ENCODE measurements at regions not wholly inside any gene's neighbourhood (a gene's known extent, or its start where the extent isn't known, plus 50 kb on each side); places are given as distances from the start of the nearest gene placed in this dataset.

- Histone ChIP-seq H2AFZ (ENCODE audit: low read length) (no peak overlapping the region), H3K36me3 (ENCODE audit: insufficient read depth, low read length) (no peaks in the 10 kb centered on the region), H4K20me1 (ENCODE audit: insufficient read depth, low read length) (no peaks in the 10 kb centered on the region), H3K27me3 (ENCODE audit: insufficient read depth, low read length) (no peaks in the 10 kb centered on the region), H3K9me3 (ENCODE audit: low read depth, low read length) (no peaks in the 10 kb centered on the region), H3K4me1 (ENCODE audit: insufficient read depth, low read length) (peaks cover 22% of the 10 kb centered on the region), H3K4me2 (ENCODE audit: insufficient read depth, low read length) (no peak overlapping the region), H3K27ac (ENCODE audit: low read depth, low read length) (no peak overlapping the region), H3K4me3 (ENCODE audit: insufficient read depth, low read length) (no peak overlapping the region), H3K79me2 (ENCODE audit: insufficient read depth, low read length) (no peaks in the 10 kb centered on the region)
- DNase-seq (ENCODE audit: insufficient read length, low spot score, missing footprints): no peak
- TF ChIP-seq CTCF (IDR thresholded peaks at IDR 0.05; ENCODE audit: extremely low read depth, low read depth, low read length): no peak
Observed at GRCh38 chr1:244212219-244212618, 161.1 kb downstream of the ZBTB18 start.

- Histone ChIP-seq H3K4me2 (ENCODE audit: insufficient read depth, low read length) (no peak overlapping the region), H2AFZ (ENCODE audit: low read length) (no peak overlapping the region), H3K4me1 (ENCODE audit: insufficient read depth, low read length) (peaks cover 22% of the 10 kb centered on the region), H4K20me1 (ENCODE audit: insufficient read depth, low read length) (no peaks in the 10 kb centered on the region), H3K27me3 (ENCODE audit: insufficient read depth, low read length) (no peaks in the 10 kb centered on the region), H3K79me2 (ENCODE audit: insufficient read depth, low read length) (no peaks in the 10 kb centered on the region), H3K36me3 (ENCODE audit: insufficient read depth, low read length) (no peaks in the 10 kb centered on the region), H3K4me3 (ENCODE audit: insufficient read depth, low read length) (no peak overlapping the region), H3K27ac (ENCODE audit: low read depth, low read length) (no peak overlapping the region), H3K9me3 (ENCODE audit: low read depth, low read length) (no peaks in the 10 kb centered on the region)
- TF ChIP-seq CTCF (IDR thresholded peaks at IDR 0.05; ENCODE audit: extremely low read depth, low read depth, low read length): no peak
- DNase-seq (ENCODE audit: insufficient read length, low spot score, missing footprints): no peak
Observed at GRCh38 chr1:244212797-244213475, 161.9 kb downstream of the ZBTB18 start.

- no peak for TF ChIP-seq CTCF (IDR thresholded peaks at IDR 0.05; ENCODE audit: extremely low read depth, low read depth, low read length)
- Histone ChIP-seq H3K9me3 (ENCODE audit: low read depth, low read length) (no peaks in the 10 kb centered on the region), H4K20me1 (ENCODE audit: insufficient read depth, low read length) (no peaks in the 10 kb centered on the region), H3K27ac (ENCODE audit: low read depth, low read length) (peak overlapping the region; percentile 58), H3K4me2 (ENCODE audit: insufficient read depth, low read length) (peak overlapping the region; percentile 54), H3K4me1 (ENCODE audit: insufficient read depth, low read length) (peaks cover 22% of the 10 kb centered on the region), H2AFZ (ENCODE audit: low read length) (peak overlapping the region; percentile 36), H3K36me3 (ENCODE audit: insufficient read depth, low read length) (no peaks in the 10 kb centered on the region), H3K4me3 (ENCODE audit: insufficient read depth, low read length) (peak overlapping the region; percentile 13), H3K27me3 (ENCODE audit: insufficient read depth, low read length) (no peaks in the 10 kb centered on the region), H3K79me2 (ENCODE audit: insufficient read depth, low read length) (no peaks in the 10 kb centered on the region)
- peak; percentile 95 for DNase-seq (ENCODE audit: insufficient read length, low spot score, missing footprints)
Observed at GRCh38 chr1:244214009-244214967, 163.2 kb downstream of the ZBTB18 start.

GRCh38 chr1:244216836-244217235, 165.8 kb downstream of the ZBTB18 start:
- Histone ChIP-seq H3K4me2 (ENCODE audit: insufficient read depth, low read length) (no peak overlapping the region), H4K20me1 (ENCODE audit: insufficient read depth, low read length) (no peaks in the 10 kb centered on the region), H2AFZ (ENCODE audit: low read length) (no peak overlapping the region), H3K27me3 (ENCODE audit: insufficient read depth, low read length) (peaks cover 3% of the 10 kb centered on the region), H3K4me1 (ENCODE audit: insufficient read depth, low read length) (peaks cover 15% of the 10 kb centered on the region), H3K27ac (ENCODE audit: low read depth, low read length) (no peak overlapping the region), H3K79me2 (ENCODE audit: insufficient read depth, low read length) (no peaks in the 10 kb centered on the region), H3K36me3 (ENCODE audit: insufficient read depth, low read length) (no peaks in the 10 kb centered on the region), H3K4me3 (ENCODE audit: insufficient read depth, low read length) (no peak overlapping the region), H3K9me3 (ENCODE audit: low read depth, low read length) (no peaks in the 10 kb centered on the region)
- TF ChIP-seq CTCF (IDR thresholded peaks at IDR 0.05; ENCODE audit: extremely low read depth, low read depth, low read length): no peak
- no peak for DNase-seq (ENCODE audit: insufficient read length, low spot score, missing footprints)

All from osteoblast (primary cell).